HL-60 (cell line): ENCODE measurements at regions not wholly inside any gene's neighbourhood (a gene's known extent, or its start where the extent isn't known, plus 50 kb on each side); places are given as distances from the start of the nearest gene placed in this dataset.

Experiments used
- DNase-seq, 2 experiments: peaks; one replicate each; pipeline ENCODE4 v3.0.0-alpha.2; 2010 to 2020; ENCODE audit warnings: low read depth in 1 of 2, low spot score in 1 of 2
- H3K27ac ChIP-seq: fragments of 250-450 bp; sonication (Bioruptor Pico); replicated peaks from 2 replicates; pipeline ENCODE4 v1.5.1; 2020; ENCODE audit warnings: mild to moderate bottlenecking, moderate library complexity
- H3K27me3 ChIP-seq: fragments of 250-450 bp; sonication (Bioruptor Pico); 2 replicates; pipeline ENCODE4 v1.5.1; 2021; ENCODE audit warnings: mild to moderate bottlenecking, moderate library complexity; ENCODE audit not compliant: insufficient read depth, poor library complexity, severe bottlenecking
- H3K4me3 ChIP-seq: replicated peaks from 2 replicates; pipeline ENCODE4 v1.5.1; 2011; ENCODE audit warnings: mild to moderate bottlenecking, control low read depth, low read length; ENCODE audit not compliant: insufficient read depth
- GABPA ChIP-seq: IDR thresholded peaks from 2 replicates; pipeline ENCODE4 v1.6.1; 2012; ENCODE audit warnings: low read depth
- POLR2AphosphoS5 ChIP-seq: IDR thresholded peaks from 2 replicates; pipeline ENCODE4 v1.6.1; 2012; ENCODE audit warnings: low read depth
- REST ChIP-seq: IDR thresholded peaks from 2 replicates; pipeline ENCODE4 v1.6.1; 2012; ENCODE audit warnings: low read depth; ENCODE audit not compliant: insufficient replicate concordance
- SPI1 ChIP-seq: IDR thresholded peaks from 2 replicates; pipeline ENCODE4 v1.6.1; 2012; ENCODE audit warnings: low read depth, mild to moderate bottlenecking, borderline replicate concordance
- TF ChIP-seq, protein P1 (sequence below): IDR thresholded peaks from one replicate; pipeline ENCODE4 v1.5.1; 2011; ENCODE audit warnings: low read length, control low read depth, inconsistent platforms; ENCODE audit not compliant: insufficient read depth

- no peak for DNase-seq
- TF ChIP-seq, protein P1, sequence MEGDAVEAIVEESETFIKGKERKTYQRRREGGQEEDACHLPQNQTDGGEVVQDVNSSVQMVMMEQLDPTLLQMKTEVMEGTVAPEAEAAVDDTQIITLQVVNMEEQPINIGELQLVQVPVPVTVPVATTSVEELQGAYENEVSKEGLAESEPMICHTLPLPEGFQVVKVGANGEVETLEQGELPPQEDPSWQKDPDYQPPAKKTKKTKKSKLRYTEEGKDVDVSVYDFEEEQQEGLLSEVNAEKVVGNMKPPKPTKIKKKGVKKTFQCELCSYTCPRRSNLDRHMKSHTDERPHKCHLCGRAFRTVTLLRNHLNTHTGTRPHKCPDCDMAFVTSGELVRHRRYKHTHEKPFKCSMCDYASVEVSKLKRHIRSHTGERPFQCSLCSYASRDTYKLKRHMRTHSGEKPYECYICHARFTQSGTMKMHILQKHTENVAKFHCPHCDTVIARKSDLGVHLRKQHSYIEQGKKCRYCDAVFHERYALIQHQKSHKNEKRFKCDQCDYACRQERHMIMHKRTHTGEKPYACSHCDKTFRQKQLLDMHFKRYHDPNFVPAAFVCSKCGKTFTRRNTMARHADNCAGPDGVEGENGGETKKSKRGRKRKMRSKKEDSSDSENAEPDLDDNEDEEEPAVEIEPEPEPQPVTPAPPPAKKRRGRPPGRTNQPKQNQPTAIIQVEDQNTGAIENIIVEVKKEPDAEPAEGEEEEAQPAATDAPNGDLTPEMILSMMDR: no peak
- Histone ChIP-seq H3K27me3 (no peaks in the 10 kb centered on the region), H3K27ac (peak overlapping the region; percentile 97), H3K4me3 (no peak overlapping the region)
Observed at GRCh38 chr10:42974693-42975002, 102.2 kb upstream of the RET start.

DNA sequence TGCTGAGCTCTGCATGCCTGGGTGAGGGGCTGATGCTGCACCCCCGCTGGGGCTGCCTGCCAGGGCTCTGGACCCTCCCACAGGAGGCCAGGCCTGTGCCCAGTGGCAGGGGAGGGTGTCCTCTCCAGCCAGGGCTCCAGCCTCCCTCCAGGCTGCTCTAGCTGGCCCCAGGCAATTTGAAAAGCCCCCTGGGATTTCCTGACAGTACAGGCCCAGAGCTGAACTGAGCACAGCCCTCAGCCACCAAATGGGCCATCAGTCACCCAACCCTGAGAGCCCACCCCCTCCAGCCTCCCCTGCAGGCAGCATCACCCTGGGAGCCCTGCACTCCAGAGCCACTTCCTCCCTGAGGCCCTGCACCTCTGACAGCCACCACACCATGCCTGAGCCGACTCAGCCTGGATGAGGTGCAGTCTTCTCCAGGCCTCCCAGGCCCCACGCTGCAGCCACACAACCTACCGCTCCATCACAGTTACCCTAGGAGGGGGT, 101.8 kb upstream of the RET start:
- Histone ChIP-seq H3K27ac (peak overlapping the region; percentile 97), H3K27me3 (no peaks in the 10 kb centered on the region), H3K4me3 (no peak overlapping the region)
- peak; percentile 61 to 89 for DNase-seq
- peak; percentile 93; the same call in 1 of the 2 replicates for TF ChIP-seq SPI1
- TF ChIP-seq POLR2AphosphoS5: peak; percentile 71; the same call in 1 of the 2 replicates
- TF ChIP-seq REST: no peak

- peak; percentile 85 to 95 for DNase-seq
- H3K4me3 ChIP-seq: peak overlapping the region; percentile 12
- no peak for TF ChIP-seq REST
- TF ChIP-seq POLR2AphosphoS5: peak; percentile 79
- no peak for TF ChIP-seq SPI1
- TF ChIP-seq GABPA: no peak
- TF ChIP-seq, protein P1: peak; percentile 65
- peak overlapping the region; percentile 97 for H3K27ac ChIP-seq
- H3K27me3 ChIP-seq: no peaks in the 10 kb centered on the region
Observed at GRCh38 chr10:42975558-42976340, 101.1 kb upstream of the RET start.

DNA sequence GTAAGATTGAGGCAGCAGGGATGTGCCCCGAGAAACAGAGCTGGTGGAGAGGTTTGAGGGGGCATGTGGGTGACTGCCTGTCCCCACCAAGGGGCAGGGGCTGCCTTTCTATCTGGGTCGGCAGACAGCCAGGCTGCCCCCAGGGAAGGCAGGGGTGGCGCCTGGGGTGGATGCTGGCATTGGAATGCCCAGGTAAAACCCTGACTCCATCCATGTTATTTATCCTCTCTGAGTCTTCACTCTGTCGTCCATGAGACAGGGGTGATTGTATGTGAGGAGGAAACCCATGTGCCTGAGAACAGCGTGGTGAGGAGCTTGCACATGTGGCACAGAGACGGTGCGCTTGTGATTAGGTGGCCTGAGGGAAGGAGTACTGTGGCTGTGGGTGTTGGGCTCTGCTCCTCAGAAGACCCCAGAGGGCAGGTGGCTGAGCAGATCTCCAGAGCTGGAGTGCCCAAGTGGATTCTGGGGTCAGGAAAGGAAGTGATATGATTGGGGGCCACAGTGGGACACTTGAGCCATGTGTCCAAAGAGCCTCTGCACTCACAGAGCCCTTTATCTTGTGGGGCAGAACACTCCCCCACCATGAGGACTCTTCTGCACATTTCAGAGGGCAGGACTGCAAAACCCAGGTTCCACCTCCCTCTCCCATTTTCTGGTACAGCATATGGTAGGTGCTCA, 100.4 kb upstream of the RET start:
- TF ChIP-seq GABPA: no peak
- no peak for TF ChIP-seq SPI1
- TF ChIP-seq REST: no peak
- TF ChIP-seq, protein P1: no peak
- no peak for DNase-seq
- Histone ChIP-seq H3K27me3 (no peaks in the 10 kb centered on the region), H3K27ac (peak overlapping the region; percentile 97), H3K4me3 (peak overlapping the region; percentile 12)
